NCI-H1694 (cell line): ENCODE measurements at regions not wholly inside any gene's neighbourhood (a gene's known extent, or its start where the extent isn't known, plus 50 kb on each side); places are given as distances from the start of the nearest gene placed in this dataset.

Source experiments
- DNase-seq: peaks from one replicate; lab custom pipeline; 2025; lab: John Stamatoyannopoulos, UW

DNA sequence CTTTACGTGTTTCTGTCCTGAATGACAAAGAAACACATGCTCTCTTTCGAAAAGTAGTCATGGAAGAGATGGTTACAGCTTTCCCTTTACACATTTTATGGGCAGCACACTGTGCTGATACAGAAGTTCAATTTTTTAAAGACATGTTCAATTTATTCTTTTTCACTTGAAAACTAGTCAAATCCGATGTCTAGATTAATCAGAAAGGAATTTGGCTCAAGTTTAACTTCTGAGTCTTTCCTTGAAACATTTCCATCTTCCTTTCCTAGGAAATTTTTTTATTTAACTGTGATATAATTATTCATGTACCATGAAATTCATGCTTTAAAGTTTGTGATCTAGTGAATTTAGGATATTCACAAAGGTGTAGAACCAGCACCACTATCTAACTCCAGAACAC lies 360.1 kb downstream of the TNS3 start:
- no peak for DNase-seq

DNA sequence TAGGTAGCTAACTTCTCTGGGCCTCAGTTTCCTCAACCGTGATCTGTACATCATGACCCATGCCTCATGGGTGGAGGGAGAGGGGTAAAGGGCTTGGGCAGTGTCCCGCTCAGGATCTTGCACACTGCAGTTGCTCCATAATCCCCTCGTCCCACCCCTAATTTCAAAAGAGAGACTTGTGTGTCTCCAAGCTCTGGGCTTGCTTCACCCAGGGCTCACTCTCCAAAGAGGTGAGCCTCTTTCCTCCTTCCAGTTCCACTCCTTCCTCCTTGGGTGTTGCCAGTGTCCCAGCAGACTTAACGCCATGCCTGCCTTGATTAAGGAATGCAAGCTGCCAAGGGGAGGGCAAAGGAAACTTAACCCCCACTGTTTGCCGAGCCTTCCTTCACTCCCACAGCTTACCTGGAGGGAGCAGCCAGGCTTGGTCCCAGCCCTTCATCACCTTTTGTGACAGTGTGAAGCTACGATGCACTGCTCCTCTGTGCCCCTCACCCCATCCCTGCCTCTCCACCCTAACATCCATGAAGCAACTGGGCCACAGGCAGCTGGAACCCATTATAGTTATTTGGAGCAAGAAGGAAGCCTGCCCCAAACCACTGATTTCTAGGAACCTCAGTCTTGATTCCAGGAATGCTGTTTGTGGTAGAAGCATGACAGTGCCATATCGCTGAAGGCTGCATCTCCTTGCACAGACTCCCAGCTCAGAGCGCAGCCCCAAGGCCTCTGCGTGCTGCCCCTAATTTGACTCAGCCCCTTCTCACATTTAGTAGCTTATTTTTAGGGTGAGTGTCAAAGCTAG lies 363.3 kb downstream of the TNS3 start:
- no peak for DNase-seq

DNA sequence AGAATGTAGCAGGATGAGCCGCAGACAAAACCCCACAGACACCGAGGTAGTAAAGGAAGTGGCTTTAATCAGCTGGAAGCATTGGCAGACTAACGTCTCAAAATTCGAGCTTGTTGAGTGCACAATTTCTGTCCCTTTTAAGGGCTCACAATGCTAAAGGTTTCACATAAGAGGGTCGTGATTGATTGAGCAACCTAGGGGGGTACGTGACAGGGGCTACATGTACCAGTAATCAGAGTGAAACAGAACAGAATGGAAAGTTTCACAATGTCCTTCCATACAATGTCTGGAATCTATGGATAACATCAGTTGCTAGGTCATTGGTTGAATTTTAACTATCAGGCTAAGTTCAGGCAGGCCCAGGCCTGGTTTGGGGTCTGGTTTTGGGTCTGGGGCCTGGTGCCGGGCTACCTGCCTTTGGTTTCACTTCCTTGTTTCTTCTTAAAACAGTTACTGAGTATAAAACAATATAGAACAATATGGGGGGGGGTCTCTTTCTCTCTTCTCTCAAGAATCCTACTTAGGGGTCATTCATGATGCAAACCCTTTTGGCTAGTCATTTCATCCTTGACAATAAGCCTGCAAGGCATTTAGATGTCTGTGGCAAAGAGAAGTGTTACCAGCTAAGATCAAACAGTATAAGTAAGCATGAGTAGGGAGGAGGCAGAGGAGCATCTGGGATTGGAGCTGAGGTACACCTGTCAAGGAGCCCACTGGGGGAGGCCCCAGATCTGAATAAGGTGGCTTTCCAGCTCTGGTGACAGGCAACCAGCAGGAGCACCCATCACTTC lies 364.1 kb downstream of the TNS3 start:
- no peak for DNase-seq

DNA sequence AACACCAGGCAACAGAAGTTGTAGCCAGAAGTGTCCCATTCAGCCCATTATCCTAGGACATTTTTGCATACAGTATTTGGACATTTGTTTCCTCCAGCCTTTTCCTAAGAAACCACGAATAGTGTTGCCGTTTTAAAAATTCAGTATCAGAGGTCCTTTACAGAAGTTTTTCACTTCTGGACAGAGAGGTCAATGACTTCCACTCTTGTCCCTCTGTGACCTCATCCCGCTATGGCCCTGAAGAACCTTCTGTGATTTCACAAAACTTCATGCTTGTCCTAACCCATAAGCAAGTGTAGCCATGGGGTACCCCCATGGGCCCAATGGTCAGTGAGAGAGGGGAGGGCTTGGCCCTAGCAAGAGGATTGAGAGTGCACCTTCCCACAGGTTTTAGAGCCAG lies 364.8 kb downstream of the TNS3 start:
- no peak for DNase-seq

DNA sequence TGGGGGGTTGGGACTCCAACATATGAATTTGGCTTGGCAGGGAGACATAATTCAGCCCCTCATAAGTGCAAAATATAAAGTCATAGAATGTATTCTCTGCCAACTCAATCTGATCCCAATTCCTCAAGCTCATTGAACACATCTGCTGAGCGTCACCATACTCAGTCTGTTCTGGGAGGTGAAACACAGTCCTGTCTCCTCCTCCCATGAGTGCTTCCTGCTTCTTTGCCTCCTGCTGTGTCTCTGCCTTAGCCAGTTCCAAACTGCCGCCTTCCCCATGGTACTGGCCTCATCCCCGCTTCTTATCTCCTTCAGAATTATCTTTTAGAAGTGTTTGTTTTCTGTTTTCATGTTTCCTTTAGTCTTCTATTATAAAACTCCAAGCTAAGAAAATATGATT lies 365.5 kb downstream of the TNS3 start:
- DNase-seq, result no peak

DNA sequence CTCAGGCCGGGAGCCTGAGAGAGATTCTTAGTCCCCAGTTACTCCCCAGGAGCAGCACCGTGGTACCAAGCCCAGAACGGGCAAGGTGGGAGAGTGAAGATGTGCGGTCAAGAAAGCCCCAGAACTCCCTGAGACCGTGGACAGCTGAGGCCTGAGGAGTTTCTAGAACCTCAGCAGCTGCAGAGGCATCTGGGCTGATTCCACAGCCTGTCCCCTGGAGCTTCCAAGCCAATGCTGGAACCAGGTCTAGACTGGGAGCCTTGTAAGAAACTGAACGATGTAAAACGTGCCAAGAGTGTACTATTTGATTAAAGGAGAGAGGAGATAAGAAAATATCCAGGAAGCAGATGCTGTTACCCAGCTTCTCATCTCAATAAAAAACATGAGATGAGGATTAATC lies 366.3 kb downstream of the TNS3 start:
- DNase-seq, result no peak

DNA sequence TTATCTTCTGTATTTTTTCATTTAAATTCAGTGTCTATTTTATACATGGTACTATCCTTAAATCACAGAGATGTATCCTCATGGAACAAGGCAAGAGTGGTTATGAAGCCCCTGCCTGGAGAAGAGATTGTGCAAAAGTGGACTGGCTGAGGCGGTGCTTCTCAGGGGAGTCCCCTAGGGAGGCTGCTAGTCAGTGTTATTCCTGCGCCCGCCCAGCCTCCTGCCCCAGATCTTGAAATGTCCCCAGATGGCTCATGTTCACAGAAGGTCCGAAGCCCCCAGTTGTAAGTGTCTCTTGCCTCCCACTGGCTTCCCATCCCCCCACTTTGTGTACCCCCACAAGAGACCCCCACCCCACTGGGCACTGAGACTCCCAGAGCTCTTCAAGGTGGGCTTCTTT lies 366.9 kb downstream of the TNS3 start:
- DNase-seq, result no peak

DNA sequence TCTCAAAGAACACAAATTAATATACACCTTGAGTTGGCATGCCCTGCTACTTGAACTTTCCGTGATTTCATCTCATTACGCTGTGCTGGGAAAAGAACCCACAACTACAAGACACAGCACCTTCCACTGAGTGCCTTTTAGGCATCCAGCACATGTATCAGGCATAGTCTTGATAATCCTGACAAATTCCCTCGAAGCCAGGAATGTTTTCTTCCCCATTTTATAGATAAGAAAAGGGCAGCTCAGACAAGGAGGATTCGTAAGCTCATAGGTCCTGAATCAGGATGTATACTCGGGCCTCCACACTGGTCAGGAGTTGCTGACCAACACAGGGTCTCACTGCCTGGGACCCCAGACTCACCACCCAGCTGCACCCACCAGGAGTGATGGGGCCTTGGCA lies 368.6 kb downstream of the TNS3 start:
- DNase-seq, result no peak

DNA sequence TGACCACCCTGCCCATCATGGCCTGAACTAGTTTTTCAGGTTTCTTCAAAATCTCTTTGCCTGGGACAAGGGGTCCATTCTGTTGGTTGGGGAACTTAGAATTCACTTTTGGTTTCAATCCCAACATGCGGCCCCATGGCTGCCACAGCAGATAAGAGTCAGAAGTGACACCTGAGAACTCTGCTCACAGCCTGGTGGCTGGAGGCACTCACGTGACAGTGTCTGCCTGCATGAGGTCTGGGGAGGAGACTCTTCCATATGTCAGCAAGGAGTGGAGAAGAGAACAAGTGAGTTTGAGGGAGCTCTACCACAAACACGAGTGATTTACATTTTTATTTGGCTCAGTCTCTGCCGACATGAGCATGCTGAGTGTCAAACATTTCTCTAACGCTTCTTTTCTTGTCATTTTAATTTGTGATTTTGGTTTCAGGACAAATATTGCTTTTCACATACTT lies 370.4 kb downstream of the TNS3 start:
- no peak for DNase-seq

DNA sequence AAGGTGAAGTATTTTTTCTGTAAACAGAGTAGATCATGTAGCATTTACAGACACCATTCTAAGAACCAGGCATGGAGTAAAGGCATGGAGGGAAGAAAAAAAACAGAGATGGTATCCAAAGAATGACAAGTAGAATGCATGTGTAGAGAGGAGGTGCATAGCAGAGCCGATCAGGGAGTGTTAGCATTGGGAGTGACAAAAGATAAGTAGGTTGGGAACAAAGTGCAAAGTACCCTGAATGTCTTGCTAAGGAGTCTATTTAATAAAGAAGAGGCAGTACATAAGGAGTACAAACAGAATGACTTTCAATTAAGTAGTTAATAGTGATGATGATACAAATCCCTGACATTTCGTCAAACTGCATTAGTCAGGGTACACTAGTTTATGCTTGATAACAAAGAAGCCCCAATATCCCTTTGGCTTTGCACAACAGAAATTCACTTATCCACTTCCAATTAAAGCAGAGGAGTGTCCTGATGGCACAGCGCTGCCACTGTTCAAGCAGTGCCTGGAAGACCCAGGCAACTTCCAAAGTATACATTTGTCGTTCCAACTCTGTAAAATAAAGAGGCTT lies 371.5 kb downstream of the TNS3 start:
- no peak for DNase-seq

DNA sequence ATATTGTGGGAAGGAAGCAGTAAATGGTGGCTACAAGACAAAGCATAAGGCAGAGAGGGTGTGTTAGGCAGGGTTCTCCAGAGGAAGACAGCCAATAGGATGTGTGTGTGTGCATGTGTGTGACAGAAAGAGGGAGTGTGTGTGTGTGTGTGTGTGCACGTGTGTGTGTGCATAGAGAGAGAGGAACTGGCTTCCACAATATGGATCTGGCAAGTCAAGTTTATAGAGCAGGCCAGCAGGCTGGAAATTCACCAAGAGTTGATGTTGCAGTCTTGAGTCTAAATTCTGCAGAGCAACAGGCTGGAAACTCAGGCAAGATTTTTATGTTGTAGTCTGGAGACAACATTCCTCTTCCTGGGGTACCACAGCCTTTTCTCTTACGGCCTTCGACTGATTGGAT lies 374.0 kb downstream of the TNS3 start:
- DNase-seq, result no peak

DNA sequence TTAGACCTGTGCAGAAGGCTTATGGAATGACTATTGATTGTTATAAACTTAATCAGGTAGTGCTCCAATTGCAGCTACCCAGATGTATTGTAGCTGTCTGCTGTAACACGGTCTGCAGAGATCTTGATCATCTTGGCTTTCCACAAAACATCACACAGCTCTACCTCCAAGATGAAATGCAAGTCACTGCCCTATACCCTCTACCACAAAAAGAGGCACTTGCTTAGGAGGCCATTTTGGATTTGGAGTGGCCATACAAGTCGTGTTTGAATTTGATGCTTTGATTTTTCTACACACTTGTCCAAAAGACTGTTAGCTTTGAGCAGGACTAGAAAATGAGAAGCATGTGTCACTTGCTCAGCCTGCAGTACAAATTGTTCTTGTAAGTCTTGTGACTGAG lies 377.2 kb downstream of the TNS3 start:
- DNase-seq, result no peak

DNA sequence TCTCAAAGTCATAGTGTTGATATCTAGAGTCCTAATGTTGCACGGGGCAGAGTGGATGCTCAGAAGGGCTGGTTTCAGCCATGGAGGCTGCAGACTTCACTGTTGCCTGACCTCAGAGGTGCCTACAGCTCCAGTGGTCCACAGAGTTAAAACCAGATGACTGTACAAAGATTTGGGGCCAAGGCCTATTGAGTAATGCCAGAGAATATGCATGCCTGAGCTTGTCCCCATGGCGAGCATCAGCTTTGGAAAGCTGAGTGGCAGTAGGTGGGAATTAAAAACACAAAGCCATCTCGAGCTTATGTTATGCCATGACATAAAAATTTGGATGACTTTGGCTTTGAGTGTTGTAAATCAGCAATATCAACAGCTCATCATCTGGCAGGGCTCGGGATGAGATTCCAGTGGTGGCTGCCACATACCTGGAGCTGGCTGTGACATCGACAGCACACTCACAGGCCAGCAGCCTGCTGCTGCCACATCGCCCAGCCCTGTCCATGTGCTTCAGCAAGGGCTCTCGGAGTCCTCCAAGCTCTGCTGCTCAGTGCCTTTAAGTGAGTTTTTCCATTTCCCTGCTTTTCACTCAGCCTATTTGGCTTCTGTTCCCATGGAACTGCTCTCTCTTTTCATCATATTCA lies 379.6 kb downstream of the TNS3 start:
- DNase-seq, result peak; percentile 10

DNA sequence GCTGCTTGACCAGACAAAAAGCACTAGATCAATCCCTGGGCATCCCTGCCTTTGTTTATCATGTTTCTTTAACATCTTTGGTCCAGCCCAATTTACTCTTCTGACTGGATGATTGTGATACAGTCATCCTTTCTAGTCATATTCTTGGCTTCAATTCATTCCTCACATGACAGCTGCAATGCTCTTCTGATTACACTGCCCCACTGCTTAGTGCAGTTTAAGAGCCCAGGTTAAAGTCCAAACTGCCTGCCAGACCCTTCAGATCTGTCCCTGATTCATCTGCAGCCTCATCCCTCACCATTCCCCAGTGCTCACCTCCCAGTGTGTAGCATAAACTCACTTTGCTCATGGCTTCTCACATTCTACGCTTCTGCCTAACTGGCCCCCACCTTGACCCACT lies 383.8 kb downstream of the TNS3 start:
- no peak for DNase-seq

DNA sequence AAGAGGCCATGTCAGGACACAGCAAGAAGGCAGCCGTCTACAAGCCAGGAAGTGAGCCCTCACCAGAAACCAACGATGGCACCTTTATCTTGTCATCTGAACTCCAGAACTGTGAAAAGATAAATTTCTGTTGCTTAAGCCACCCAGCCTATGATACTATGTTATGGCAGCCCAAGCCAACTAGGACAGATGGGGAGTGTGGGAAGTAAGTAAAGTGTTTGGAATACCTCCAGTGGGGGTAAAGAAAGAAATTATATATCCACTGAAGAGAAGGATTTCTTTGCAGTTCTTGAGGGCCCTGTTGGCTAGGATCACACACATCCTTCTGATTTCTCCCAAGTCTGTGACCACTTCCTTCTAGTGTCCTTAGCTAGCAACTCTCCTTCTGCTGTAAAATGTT lies 384.4 kb downstream of the TNS3 start:
- no peak for DNase-seq

DNA sequence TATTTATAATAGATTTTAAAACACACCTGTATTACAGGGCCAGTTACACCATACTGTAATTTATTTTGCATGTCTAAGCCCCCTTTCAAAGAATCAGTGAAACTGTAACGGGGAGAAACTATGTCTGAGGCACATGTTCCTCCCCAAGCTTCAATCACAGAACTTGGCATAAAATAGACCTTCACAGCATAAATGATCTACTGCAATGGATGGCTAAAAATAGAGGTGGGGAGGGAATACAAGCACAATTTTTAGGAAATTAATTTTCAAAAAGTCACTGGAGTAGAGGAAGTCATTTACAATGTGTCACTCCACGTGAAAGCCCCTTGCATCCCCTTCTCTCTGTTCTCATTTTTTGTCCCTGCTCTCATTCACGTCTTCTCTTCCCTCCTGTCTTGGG lies 385.2 kb downstream of the TNS3 start:
- no peak for DNase-seq

DNA sequence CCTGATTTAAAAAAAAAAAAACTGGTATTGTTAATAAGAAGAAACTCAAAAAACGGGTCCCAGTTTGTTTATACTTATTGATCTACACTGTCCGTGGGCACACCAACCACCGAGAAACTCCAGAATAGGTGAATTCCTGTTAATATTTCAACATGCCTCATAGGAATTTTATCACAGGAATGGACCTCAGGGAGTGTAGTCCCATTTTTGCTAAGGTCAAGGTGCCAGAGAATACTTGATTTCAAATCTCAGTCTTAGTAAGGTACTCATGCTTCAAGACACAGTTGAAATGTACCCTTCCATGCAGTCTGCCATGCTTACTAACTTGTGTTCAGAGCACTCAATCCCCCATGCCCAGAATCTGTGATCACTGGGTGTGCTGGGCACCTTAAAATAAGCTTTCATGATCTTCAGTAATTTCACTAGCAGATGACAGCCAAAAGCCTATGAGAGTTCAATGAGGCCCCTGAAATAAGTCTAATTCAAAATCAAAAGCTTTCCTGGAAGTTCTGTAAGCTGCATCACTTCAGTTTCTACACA lies 385.7 kb downstream of the TNS3 start:
- no peak for DNase-seq

DNA sequence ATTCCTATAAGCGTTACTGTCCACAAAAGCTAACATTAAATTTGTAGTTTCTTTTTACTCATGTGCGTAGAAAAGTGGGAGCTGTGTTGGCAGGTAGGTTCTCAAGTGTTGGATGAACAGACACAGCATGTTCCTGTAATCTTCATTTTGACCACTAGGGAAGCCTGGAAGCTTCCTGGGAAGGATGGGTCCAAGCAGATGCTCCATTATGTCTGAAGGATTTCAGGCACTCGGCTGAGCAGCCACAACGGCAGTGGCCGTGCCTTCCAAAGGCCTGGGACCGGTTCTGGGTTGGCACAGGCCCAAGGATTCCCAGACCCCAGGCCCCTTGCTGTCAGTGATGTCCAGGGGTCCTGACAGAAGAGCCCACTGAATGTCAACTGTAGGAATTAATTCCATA lies 386.3 kb downstream of the TNS3 start:
- no peak for DNase-seq

DNA sequence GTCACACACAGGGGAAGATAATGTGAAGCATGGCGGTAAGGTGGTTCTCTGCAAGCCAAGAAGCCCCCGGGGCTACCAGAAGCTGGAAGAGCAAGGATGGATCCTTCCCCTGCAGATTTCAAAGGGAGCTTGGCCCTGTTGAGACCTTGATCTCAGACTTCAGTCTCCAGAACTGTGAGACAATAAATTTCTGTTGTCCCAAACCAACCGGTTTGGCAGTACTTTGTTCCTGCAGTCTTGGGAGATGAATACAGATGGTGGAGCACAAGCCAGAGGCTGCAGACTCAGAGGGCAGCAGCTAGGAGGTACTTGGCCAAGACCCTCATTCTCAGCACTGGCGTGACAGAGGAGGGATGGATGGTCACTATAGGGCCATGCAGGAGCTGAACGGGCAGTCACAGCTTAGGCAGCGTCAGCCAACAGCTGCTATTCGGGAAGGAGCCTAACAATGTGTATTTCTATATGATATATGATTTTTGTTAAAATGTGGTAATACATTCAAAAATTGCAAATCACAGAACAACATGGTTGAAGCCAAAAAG lies 387.3 kb downstream of the TNS3 start:
- DNase-seq, result no peak

DNA sequence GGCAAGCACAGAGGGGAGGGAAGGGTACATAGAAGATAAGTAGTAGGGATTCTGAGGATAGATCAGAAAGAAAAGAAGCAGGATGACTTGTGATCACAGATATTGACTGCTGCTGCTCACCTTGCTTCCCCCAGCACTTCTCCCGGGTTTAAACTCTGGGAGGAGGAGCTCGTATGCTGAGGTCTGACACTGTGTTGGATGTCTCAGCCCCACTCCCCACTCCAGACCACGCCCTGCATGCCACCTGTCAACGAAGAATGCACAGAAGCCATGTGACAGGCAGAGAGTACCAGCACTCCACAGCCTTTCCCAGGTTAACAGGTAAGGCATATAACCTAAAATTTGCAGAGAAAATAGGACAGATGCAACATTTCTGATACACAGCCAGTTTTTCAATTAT lies 388.9 kb downstream of the TNS3 start:
- no peak for DNase-seq

DNA sequence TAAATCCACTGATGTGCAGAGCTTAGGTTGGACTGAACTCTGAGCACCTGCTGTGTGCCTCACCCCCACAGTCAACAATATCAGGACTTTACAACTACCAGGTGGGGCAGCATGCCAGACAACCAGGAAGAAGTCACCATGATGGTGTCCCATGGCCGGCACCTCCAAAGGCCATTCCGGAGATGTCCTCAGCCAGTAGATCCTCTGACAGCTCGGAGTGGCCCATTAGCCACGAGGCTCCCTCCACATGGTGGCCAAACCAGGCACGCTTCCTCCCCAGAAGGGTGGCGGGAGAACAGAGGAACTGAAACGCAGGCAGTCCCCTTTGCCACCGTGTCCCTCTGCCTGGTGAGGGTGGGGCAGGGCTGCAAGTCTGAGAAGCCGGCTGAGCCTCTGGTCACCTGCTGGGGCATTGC lies 390.0 kb downstream of the TNS3 start:
- DNase-seq, result no peak

DNA sequence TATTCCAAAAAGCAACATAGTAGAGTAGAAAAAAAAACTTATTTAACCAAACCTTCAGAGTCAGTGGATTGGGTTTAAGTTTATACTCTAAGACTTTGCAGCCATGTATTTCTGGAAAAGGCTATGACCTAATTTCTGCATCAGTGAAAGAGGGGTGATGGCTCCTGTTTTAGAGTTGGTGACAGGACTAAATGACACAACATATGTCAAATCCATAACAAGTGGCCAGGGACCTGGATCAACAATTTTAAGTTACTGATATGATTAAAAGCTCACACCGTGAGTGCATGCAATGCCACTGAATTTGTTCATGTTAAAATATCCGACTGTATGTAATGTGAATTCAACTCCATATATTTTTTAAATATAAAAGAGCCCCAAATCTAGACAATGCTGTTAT lies 390.6 kb downstream of the TNS3 start:
- DNase-seq, result no peak
